ENCODE measurements at regions not wholly inside any gene's neighbourhood (a gene's known extent, or its start where the extent isn't known, plus 50 kb on each side); places are given as distances from the start of the nearest gene placed in this dataset.

- Histone ChIP-seq H3K9ac (ENCODE audit: low read length) (no peak overlapping the region), H3K27ac (ENCODE audit: low read length) (no peak overlapping the region), H3K9me2 (ENCODE audit: insufficient read depth, low read length) (no peaks in the 10 kb centered on the region), H3K27me3 (ENCODE audit: insufficient read depth, low read depth, low read length) (no peaks in the 10 kb centered on the region), H3K36me3 (ENCODE audit: insufficient read depth, low read length) (no peaks in the 10 kb centered on the region), H3K4me3 (ENCODE audit: low read length) (no peak overlapping the region), H3F3A (ENCODE audit: insufficient read depth, low read length, poor library complexity, severe bottlenecking) (no peaks in the 10 kb centered on the region), H3K4me2 (ENCODE audit: low read length) (no peak overlapping the region), H4K20me1 (ENCODE audit: insufficient read depth) (no peaks in the 10 kb centered on the region), H3K79me2 (replicated peaks; ENCODE audit: insufficient read depth, low read length) (no peaks in the 10 kb centered on the region), H2AFZ (ENCODE audit: low read depth, low read length) (no peak overlapping the region), H3K9me3 (ENCODE audit: low read length) (peaks cover 5% of the 10 kb centered on the region)
- no peak for TF ChIP-seq CTCF (IDR thresholded peaks at IDR 0.05; ENCODE audit: poor library complexity, severe bottlenecking)
- no peak for TF ChIP-seq TAF1 (IDR thresholded peaks at IDR 0.05; ENCODE audit: low read depth)
- TF ChIP-seq EP300 (conservative IDR thresholded peaks at IDR 0.05; ENCODE audit: poor library complexity, severe bottlenecking), result no peak
- TF ChIP-seq REST (IDR thresholded peaks at IDR 0.05; ENCODE audit: borderline replicate concordance), result no peak
- TF ChIP-seq RAD21 (conservative IDR thresholded peaks at IDR 0.05), result no peak
Observed at GRCh38 chr6:4459996-4460395, 316.2 kb upstream of the CDYL start.

GRCh38 chr6:4459032-4459431, 317.2 kb upstream of the CDYL start:
- Histone ChIP-seq H3K9me3 (ENCODE audit: low read length) (peaks cover 5% of the 10 kb centered on the region), H4K20me1 (ENCODE audit: insufficient read depth) (no peaks in the 10 kb centered on the region), H3K79me2 (replicated peaks; ENCODE audit: insufficient read depth, low read length) (no peaks in the 10 kb centered on the region), H3K27ac (ENCODE audit: low read length) (no peak overlapping the region), H3F3A (ENCODE audit: insufficient read depth, low read length, poor library complexity, severe bottlenecking) (no peaks in the 10 kb centered on the region), H3K4me2 (ENCODE audit: low read length) (no peak overlapping the region), H3K9me2 (ENCODE audit: insufficient read depth, low read length) (no peaks in the 10 kb centered on the region), H3K4me3 (ENCODE audit: low read length) (no peak overlapping the region), H2AFZ (ENCODE audit: low read depth, low read length) (no peak overlapping the region), H3K36me3 (ENCODE audit: insufficient read depth, low read length) (no peaks in the 10 kb centered on the region), H3K27me3 (ENCODE audit: insufficient read depth, low read depth, low read length) (no peaks in the 10 kb centered on the region), H3K9ac (ENCODE audit: low read length) (no peak overlapping the region)
- TF ChIP-seq TAF1 (IDR thresholded peaks at IDR 0.05; ENCODE audit: low read depth) (no peak), EZH2 (IDR thresholded peaks at IDR 0.05; ENCODE audit: borderline replicate concordance, insufficient read depth, low read length, poor library complexity, severe bottlenecking) (no peak), REST (IDR thresholded peaks at IDR 0.05; ENCODE audit: borderline replicate concordance) (no peak), RAD21 (conservative IDR thresholded peaks at IDR 0.05) (no peak), POLR2AphosphoS5 (IDR thresholded peaks at IDR 0.05) (no peak), CTCF (IDR thresholded peaks at IDR 0.05; ENCODE audit: poor library complexity, severe bottlenecking) (no peak), EP300 (conservative IDR thresholded peaks at IDR 0.05; ENCODE audit: poor library complexity, severe bottlenecking) (no peak), MXI1 (conservative IDR thresholded peaks at IDR 0.05; ENCODE audit: poor library complexity, severe bottlenecking) (no peak), SMC3 (conservative IDR thresholded peaks at IDR 0.05; ENCODE audit: poor library complexity) (no peak)
